ENCODE measurements at regions not wholly inside any gene's neighbourhood (a gene's known extent, or its start where the extent isn't known, plus 50 kb on each side); places are given as distances from the start of the nearest gene placed in this dataset.

GRCh38 chr5:82664732-82665131 is 386.6 kb upstream of the RPS23 start:
- WGBS, 3 donors, result 82% methylated on average over 3 of the region's 3 CpGs
- intact Hi-C loops (cut with DNase I), result no loop called here
- H3K36me3 ChIP-seq (ENCODE audit: insufficient read depth in 1 of 2, low read depth in 1 of 2), result no peaks in the 10 kb centered on the region
- H3K9me3 ChIP-seq, result no peaks in the 10 kb centered on the region
- no peak for TF ChIP-seq CTCF (IDR thresholded peaks at IDR 0.05)
- DNase-seq (no peak), ATAC-seq (no peak)
- H3K4me1 ChIP-seq, result no peaks in the 10 kb centered on the region
- H3K4me3 ChIP-seq, result no peak overlapping the region
- no peak overlapping the region for H3K27ac ChIP-seq
- no peaks in the 10 kb centered on the region for H3K27me3 ChIP-seq (ENCODE audit: insufficient read depth in 3 of 3, low read length in 2 of 3)

- Histone ChIP-seq H3K36me3 (ENCODE audit: insufficient read depth in 1 of 2, low read depth in 1 of 2) (no peaks in the 10 kb centered on the region), H3K27ac (no peak overlapping the region), H3K4me1 (no peaks in the 10 kb centered on the region), H3K4me3 (no peak overlapping the region), H3K9me3 (no peaks in the 10 kb centered on the region), H3K27me3 (ENCODE audit: insufficient read depth in 3 of 3, low read length in 2 of 3) (no peaks in the 10 kb centered on the region)
- ATAC-seq (no peak), DNase-seq (no peak)
- no peak for TF ChIP-seq CTCF (IDR thresholded peaks at IDR 0.05)
- 71 to 94% (median 86%) methylated on average over 4 of the region's 4 CpGs for WGBS, 3 donors
- intact Hi-C loops (cut with DNase I), result no loop called here
Measured at GRCh38 chr5:82663225-82663624, 385.1 kb upstream of the RPS23 start.

- 54 to 77% (median 66%) methylated on average over 1 of the region's 1 CpG for WGBS, 3 donors
- Histone ChIP-seq H3K36me3 (ENCODE audit: insufficient read depth in 1 of 2, low read depth in 1 of 2) (no peaks in the 10 kb centered on the region), H3K4me1 (no peaks in the 10 kb centered on the region), H3K27me3 (ENCODE audit: insufficient read depth in 3 of 3, low read length in 2 of 3) (no peaks in the 10 kb centered on the region), H3K4me3 (no peak overlapping the region), H3K9me3 (no peaks in the 10 kb centered on the region), H3K27ac (no peak overlapping the region)
- no peak for DNase-seq
- no peak for TF ChIP-seq CTCF (IDR thresholded peaks at IDR 0.05)
- intact Hi-C loops (cut with DNase I), result no loop called here
- ATAC-seq, result no peak
Measured at GRCh38 chr5:82662340-82662739, 384.2 kb upstream of the RPS23 start.

- DNase-seq, result no peak
- intact Hi-C loops (cut with DNase I), result no loop called here
- 80 to 94% (median 81%) methylated on average over 1 of the region's 1 CpG for WGBS, 3 donors
- Histone ChIP-seq H3K9me3 (no peaks in the 10 kb centered on the region), H3K27ac (no peak overlapping the region), H3K4me3 (no peak overlapping the region), H3K27me3 (ENCODE audit: insufficient read depth in 3 of 3, low read length in 2 of 3) (no peaks in the 10 kb centered on the region), H3K4me1 (no peaks in the 10 kb centered on the region), H3K36me3 (ENCODE audit: insufficient read depth in 1 of 2, low read depth in 1 of 2) (no peaks in the 10 kb centered on the region)
- ATAC-seq, result no peak
- TF ChIP-seq CTCF (IDR thresholded peaks at IDR 0.05), result no peak
Measured at GRCh38 chr5:82661933-82662332, 383.8 kb upstream of the RPS23 start.

GRCh38 chr5:82661462-82661861 is 383.3 kb upstream of the RPS23 start:
- no peaks in the 10 kb centered on the region for H3K4me1 ChIP-seq
- H3K9me3 ChIP-seq, result no peaks in the 10 kb centered on the region
- intact Hi-C loops (cut with DNase I), result no loop called here
- WGBS, 3 donors, result 83 to 94% (median 89%) methylated on average over 2 of the region's 2 CpGs
- no peaks in the 10 kb centered on the region for H3K27me3 ChIP-seq (ENCODE audit: insufficient read depth in 3 of 3, low read length in 2 of 3)
- no peak for TF ChIP-seq CTCF (IDR thresholded peaks at IDR 0.05)
- no peak overlapping the region for H3K27ac ChIP-seq
- H3K36me3 ChIP-seq (ENCODE audit: insufficient read depth in 1 of 2, low read depth in 1 of 2), result no peaks in the 10 kb centered on the region
- DNase-seq (no peak), ATAC-seq (no peak)
- no peak overlapping the region for H3K4me3 ChIP-seq

All from psoas muscle (tissue), 7 donors.